ENCODE measurements at regions not wholly inside any gene's neighbourhood (a gene's known extent, or its start where the extent isn't known, plus 50 kb on each side); places are given as distances from the start of the nearest gene placed in this dataset.

GRCh38 chr4:136634121-136634520 lies 898.2 kb downstream of the PCDH18 start:
- no peaks in the 10 kb centered on the region for H3K4me1 ChIP-seq (ENCODE audit: control insufficient read depth, insufficient read depth, low read length)
- DNase-seq: no peak
- H3K27me3 ChIP-seq (ENCODE audit: control insufficient read depth, insufficient read depth, low read length): no peaks in the 10 kb centered on the region; the same call in 1 of the 2 replicates
- no peak overlapping the region for H2AK9ac ChIP-seq (replicated peaks; ENCODE audit: low read depth, low read length, poor library complexity)
- no peak overlapping the region for H3K56ac ChIP-seq (ENCODE audit: extremely low read depth, insufficient read depth, low read length)
- no peak for ATAC-seq (ENCODE audit: low read depth)
- no CpG with 5 or more reads among the region's 2 CpGs for WGBS, 2 experiments (ENCODE audit: extremely low coverage in 2 of 2, insufficient read length in 1 of 2)
- no peak overlapping the region for H4K8ac ChIP-seq (ENCODE audit: low read depth in 2 of 2, low read length in 2 of 2)
- no peaks in the 10 kb centered on the region for H3K36me3 ChIP-seq (ENCODE audit: control insufficient read depth, insufficient read depth, low read length)
- no peak overlapping the region for H2AK5ac ChIP-seq (ENCODE audit: low read depth, low read length)
- no peak overlapping the region for H3K4ac ChIP-seq (ENCODE audit: low read depth, low read length)
- no peak overlapping the region for H4K91ac ChIP-seq (ENCODE audit: insufficient read depth, low read depth, low read length)
- no peak overlapping the region for H3K23ac ChIP-seq (ENCODE audit: low read depth, low read length)
- no peak overlapping the region for H2BK120ac ChIP-seq (ENCODE audit: low read depth, low read length)
- no peak overlapping the region for H2BK5ac ChIP-seq (ENCODE audit: low read depth, low read length, poor library complexity, severe bottlenecking)
- intact Hi-C loops (cut with micrococcal nuclease) (no loop called here), dilution Hi-C loops (cut with HindIII; ENCODE audit: low sequenced_read_pairs, unreplicated experiment) (no loop called here), in situ Hi-C loops (cut with MboI; ENCODE audit: low sequenced_read_pairs) (no loop called here)
- no peaks in the 10 kb centered on the region for H3K9me1 ChIP-seq (ENCODE audit: insufficient read depth, low read length)
- no peak overlapping the region for H3K4me2 ChIP-seq (ENCODE audit: low read depth, low read length)
- H3K9me3 ChIP-seq (ENCODE audit: control insufficient read depth, insufficient read depth, low read length): no peaks in the 10 kb centered on the region
- H2BK20ac ChIP-seq (ENCODE audit: low read depth, low read length): no peak overlapping the region
- no peak overlapping the region for H3K14ac ChIP-seq (replicated peaks; ENCODE audit: low read depth, low read length)
- no peak overlapping the region for H3K27ac ChIP-seq (ENCODE audit: insufficient read depth, low read length)
- no peak overlapping the region for H2BK15ac ChIP-seq (ENCODE audit: low read depth, low read length)
- no peak overlapping the region for H3K18ac ChIP-seq (ENCODE audit: low read depth, low read length)
- H3K79me1 ChIP-seq (ENCODE audit: low read depth in 1 of 2, low read length in 2 of 2): no peaks in the 10 kb centered on the region
- H2AFZ ChIP-seq (replicated peaks; ENCODE audit: low read length, poor library complexity): no peak overlapping the region
- no TSS peak for BruUV-seq (replicated peaks)
- H3K9ac ChIP-seq (ENCODE audit: low read depth, low read length): no peak overlapping the region
- H4K5ac ChIP-seq (ENCODE audit: low read depth, low read length): no peak overlapping the region
- H4K20me1 ChIP-seq (ENCODE audit: insufficient read depth, low read length): no peaks in the 10 kb centered on the region
- CTCF ChIA-PET: no interaction called here
- POLR2A ChIA-PET (ENCODE audit: unreplicated experiment): no interaction called here
- H3K4me3 ChIP-seq (ENCODE audit: insufficient read depth, low read depth, low read length): no peak overlapping the region
- TF ChIP-seq RCOR1 (IDR thresholded peaks at IDR 0.05; ENCODE audit: insufficient replicate concordance, low read length): no peak
- TF ChIP-seq FOS (IDR thresholded peaks at IDR 0.05; ENCODE audit: low read depth, low read length): no peak
- no peak for TF ChIP-seq BHLHE40 (IDR thresholded peaks at IDR 0.05; ENCODE audit: low read depth, low read length)
- TF ChIP-seq RFX5 (IDR thresholded peaks at IDR 0.05; ENCODE audit: low read depth, low read length): no peak
- TF ChIP-seq CHD1 (IDR thresholded peaks at IDR 0.05; ENCODE audit: low read depth, low read length): no peak
- no peak for TF ChIP-seq RAD21 (IDR thresholded peaks at IDR 0.05; ENCODE audit: low read length)
- TF ChIP-seq POLR2A (IDR thresholded peaks at IDR 0.05; ENCODE audit: low read depth, low read length): no peak
- no peak for TF ChIP-seq MAZ (IDR thresholded peaks at IDR 0.05; ENCODE audit: borderline replicate concordance, low read depth, low read length)
- no peak for TF ChIP-seq MXI1 (IDR thresholded peaks at IDR 0.05; ENCODE audit: borderline replicate concordance, low read depth, low read length)
- no peak for TF ChIP-seq ELK1 (IDR thresholded peaks at IDR 0.05; ENCODE audit: borderline replicate concordance, low read depth, low read length)
- TF ChIP-seq MAFK (IDR thresholded peaks at IDR 0.05; ENCODE audit: low read depth, low read length): no peak
- TF ChIP-seq SMC3 (IDR thresholded peaks at IDR 0.05; ENCODE audit: low read depth, low read length): no peak
- TF ChIP-seq, protein P1, sequence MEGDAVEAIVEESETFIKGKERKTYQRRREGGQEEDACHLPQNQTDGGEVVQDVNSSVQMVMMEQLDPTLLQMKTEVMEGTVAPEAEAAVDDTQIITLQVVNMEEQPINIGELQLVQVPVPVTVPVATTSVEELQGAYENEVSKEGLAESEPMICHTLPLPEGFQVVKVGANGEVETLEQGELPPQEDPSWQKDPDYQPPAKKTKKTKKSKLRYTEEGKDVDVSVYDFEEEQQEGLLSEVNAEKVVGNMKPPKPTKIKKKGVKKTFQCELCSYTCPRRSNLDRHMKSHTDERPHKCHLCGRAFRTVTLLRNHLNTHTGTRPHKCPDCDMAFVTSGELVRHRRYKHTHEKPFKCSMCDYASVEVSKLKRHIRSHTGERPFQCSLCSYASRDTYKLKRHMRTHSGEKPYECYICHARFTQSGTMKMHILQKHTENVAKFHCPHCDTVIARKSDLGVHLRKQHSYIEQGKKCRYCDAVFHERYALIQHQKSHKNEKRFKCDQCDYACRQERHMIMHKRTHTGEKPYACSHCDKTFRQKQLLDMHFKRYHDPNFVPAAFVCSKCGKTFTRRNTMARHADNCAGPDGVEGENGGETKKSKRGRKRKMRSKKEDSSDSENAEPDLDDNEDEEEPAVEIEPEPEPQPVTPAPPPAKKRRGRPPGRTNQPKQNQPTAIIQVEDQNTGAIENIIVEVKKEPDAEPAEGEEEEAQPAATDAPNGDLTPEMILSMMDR (conservative IDR thresholded peaks at IDR 0.05; ENCODE audit: low read depth, low read length): no peak
- no peak for TF ChIP-seq CEBPB (IDR thresholded peaks at IDR 0.05; ENCODE audit: low read depth, low read length)
- TF ChIP-seq, protein P2, sequence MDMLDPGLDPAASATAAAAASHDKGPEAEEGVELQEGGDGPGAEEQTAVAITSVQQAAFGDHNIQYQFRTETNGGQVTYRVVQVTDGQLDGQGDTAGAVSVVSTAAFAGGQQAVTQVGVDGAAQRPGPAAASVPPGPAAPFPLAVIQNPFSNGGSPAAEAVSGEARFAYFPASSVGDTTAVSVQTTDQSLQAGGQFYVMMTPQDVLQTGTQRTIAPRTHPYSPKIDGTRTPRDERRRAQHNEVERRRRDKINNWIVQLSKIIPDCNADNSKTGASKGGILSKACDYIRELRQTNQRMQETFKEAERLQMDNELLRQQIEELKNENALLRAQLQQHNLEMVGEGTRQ (IDR thresholded peaks at IDR 0.05; ENCODE audit: low read depth, low read length): no peak
- no peak for TF ChIP-seq NFE2L2 (IDR thresholded peaks at IDR 0.05; ENCODE audit: low read depth, low read length)

All from IMR-90 (cell line).